HEK293T (cell line): ENCODE measurements at regions not wholly inside any gene's neighbourhood (a gene's known extent, or its start where the extent isn't known, plus 50 kb on each side); places are given as distances from the start of the nearest gene placed in this dataset.
A peak's percentile ranks its signal among the peaks of the same experiment; 100 is the strongest.
"Not testable (repeated sequence)": the region's sequence is repeated elsewhere in the genome, so short reads cannot be mapped to it uniquely, and the experiment has no call there.

Experiments used
- CTCF ChIA-PET: fragments of 350-600 bp; formaldehyde crosslinking; extraction: SDS; loops from one replicate; lab custom pipeline; 2021; ENCODE audit warnings: antibody characterized with exemption, inconsistent platforms; lab: Yijun Ruan, JAX
- POLR2A ChIA-PET: fragments of 350-600 bp; formaldehyde crosslinking; extraction: SDS; loops from one replicate; lab custom pipeline; 2020; ENCODE audit warnings: antibody characterized with exemption, inconsistent platforms; lab: Yijun Ruan, JAX
- DNase-seq: peaks from one replicate; pipeline ENCODE4 v3.0.0; 2012; ENCODE audit warnings: mixed read lengths; ENCODE audit errors: extremely low spot score
- L3MBTL2 ChIP-seq: fragments of 450-650 bp; conservative IDR thresholded peaks from 2 replicates; pipeline ENCODE4 v1.6.1; 2016; ENCODE audit warnings: mild to moderate bottlenecking

DNA sequence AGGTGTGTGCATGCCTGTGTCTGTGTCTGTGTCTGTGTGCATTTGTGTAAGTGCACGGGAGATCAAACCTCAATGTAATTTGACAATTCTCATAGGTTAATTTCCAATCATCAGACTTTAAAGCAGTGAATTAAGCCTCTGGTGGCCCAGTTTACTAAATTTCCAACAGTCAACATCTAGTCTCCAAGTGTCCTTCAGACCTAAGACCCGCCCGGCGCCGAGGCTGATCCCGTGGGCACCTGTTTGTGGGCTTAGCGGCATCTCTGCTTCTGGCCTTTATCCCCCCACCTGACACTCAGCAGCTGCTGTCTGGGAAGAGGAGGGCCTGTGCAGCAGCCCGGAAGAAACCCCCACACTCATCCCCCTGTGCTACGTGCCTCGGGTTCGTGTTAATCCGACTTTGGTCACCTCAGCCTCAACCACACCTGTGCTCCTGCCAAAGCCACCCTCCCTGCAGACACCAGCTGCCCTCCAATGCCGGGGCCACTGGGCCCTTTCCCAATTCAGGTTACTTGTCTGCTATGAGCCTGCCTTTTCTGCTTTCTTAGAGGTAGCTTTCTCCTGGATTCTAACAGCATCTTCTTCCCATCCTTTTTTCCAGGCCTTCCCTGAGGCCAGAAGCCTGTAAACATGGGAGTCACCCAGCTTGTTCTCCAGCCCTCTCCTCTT lies 154.7 kb downstream of the ATP6V0E2 start:
- POLR2A ChIA-PET, CTCF ChIA-PET: not testable (repeated sequence)

GRCh38 chr7:150029013-150029389 lies 155.2 kb downstream of the ATP6V0E2 start:
- POLR2A ChIA-PET, DNase-seq, CTCF ChIA-PET: not testable (repeated sequence)

More for the DNA sequence above, 154.7 kb downstream of the ATP6V0E2 start:
- DNase-seq: not testable (repeated sequence)

GRCh38 chr7:150031733-150032132 lies 158.0 kb downstream of the ATP6V0E2 start:
- CTCF ChIA-PET, POLR2A ChIA-PET, DNase-seq: not testable (repeated sequence)

DNA sequence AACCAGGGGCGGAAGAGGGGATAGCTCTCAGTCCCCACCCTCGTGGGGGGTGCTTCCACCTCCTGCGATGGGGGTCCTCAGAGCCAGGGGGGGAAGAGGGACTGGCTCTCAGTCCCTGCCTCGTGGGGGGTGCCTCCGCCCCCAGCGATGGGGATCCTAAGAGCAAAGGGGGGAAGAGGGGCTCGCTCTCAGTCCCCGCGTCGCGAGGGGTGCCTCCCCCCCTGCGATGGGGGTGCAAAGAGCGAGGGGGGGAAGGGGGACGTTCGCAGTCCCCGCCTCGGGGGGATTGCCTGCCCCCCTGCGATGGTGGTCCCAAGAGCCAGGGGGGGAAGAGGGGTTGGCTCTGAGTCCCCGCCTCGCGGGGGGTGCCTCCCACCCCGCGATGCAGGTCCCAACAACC lies 159.9 kb downstream of the ATP6V0E2 start:
- CTCF ChIA-PET, POLR2A ChIA-PET, DNase-seq: not testable (repeated sequence)

DNA sequence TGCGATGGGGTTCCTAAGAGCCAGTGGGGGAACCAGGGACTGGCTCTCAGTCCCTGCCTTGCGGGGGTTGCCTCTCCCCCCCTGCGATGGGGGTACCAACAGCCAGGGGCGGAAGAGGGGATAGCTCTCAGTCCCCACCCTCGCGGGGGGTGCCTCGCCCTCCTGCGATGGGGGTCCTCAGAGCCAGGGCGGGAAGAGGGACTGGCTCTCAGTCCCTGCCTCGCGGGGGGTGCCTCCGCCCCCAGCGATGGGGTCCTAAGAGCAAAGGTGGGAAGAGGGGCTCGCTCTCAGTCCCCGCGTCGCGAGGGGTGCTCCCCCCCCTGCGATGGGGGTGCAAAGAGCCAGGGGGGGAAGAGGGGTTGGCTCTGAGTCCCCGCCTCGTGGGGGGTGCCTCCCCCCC lies 162.0 kb downstream of the ATP6V0E2 start:
- DNase-seq, CTCF ChIA-PET, POLR2A ChIA-PET: not testable (repeated sequence)

DNA sequence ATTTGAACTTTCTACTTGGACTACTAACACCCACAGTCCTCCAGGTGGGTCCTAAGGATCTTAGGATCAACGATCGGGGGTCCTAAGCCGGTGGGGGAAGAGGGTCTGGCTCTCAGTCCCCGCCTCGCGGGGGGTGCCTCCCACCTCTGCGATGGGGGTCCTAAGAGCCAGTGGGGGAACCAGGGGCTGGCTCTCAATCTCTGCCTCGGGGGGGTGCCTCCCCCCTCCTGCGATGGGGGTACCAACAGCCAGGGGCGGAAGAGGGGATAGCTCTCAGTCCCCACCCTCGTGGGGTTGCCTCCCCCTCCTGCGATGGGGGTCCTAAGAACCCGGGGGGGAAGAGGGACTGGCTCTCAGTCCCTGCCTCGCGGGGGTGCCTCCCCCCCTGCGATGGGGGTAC lies 165.3 kb downstream of the ATP6V0E2 start:
- DNase-seq, CTCF ChIA-PET, POLR2A ChIA-PET: not testable (repeated sequence)

DNA sequence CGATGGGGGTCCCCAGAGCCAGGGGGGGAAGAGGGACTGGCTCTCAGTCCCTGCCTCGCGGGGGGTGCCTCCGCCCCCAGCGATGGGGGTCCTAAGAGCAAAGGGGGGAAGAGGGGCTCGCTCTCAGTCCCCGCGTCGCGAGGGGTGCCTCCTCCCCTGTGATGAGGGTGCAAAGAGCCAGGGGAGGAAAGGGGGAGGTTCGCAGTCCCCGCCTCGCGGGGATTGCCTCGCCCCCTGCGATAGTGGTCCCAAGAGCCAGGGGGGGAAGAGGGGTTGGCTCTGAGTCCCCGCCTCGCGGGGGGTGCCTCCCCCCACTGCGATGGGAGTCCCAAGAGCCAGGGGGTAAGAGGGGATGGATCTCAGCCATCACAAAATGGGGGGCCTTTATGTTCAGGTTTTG lies 168.5 kb downstream of the ATP6V0E2 start:
- POLR2A ChIA-PET, CTCF ChIA-PET, DNase-seq: not testable (repeated sequence)

DNA sequence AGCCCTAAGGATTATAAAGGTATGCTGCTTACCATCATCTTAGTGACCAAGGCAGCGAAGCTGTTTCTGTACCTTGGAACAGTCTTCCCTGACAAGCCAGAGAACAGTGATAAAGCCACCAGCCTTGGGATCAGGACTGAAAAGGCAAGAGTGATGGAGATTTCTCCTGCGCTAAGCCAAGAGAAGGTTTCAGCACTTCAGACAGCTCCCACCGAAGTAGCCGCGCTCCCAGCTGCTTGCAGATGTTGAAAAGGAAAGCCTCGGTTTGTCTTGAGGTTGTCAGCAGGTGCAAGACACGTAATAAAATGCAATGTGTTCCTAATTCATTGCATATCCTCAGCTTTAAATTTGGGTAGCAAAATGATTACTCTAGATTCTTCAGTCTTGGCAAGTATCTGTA lies 171.0 kb downstream of the ATP6V0E2 start:
- POLR2A ChIA-PET, CTCF ChIA-PET, DNase-seq: not testable (repeated sequence)

GRCh38 chr7:150045596-150045995 lies 171.8 kb downstream of the ATP6V0E2 start:
- CTCF ChIA-PET, POLR2A ChIA-PET, DNase-seq: not testable (repeated sequence)

DNA sequence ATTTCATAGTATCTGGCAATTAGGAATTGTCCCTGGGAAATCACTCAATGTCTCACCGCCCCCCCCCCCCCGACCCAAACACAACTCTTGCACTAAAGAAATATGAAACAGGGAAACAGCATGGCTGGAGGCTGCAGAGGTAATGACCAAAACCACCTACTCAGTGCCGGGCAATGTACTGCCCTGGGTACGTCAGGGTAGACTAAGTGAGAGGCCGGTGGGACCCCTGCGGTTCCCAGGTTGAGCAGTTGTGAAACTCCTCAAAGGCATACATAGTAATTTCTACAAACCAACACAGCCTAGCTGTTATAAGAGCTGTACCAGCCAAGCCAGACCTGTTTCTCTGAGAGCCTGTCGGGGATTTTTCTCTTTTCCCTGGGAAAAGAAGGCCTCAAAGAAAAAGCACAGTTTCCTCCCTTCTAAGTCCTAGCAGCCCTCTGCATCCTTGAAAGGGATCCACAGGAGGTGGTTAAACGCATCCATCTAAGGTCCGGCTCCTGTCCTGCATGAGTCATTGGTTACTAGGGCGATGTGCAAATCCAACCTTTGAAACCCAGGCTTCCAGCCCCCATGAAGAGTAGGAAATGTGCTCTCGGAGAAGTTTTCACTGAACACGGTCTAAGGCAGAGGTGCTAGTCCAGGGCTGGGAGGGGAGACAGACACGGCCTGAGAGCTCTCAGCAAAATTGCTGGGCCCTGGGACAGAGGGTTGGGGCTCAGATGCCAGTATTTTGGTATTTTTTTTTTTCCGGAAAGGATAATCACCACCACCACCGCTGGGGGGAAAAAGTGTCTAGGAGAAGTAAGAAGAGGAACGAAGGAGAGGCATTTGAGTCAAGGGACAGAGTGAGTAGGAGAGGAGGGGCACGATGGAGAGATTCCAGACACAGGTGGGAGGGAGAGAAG lies 172.8 kb downstream of the ATP6V0E2 start:
- DNase-seq, CTCF ChIA-PET, POLR2A ChIA-PET: not testable (repeated sequence)

- CTCF ChIA-PET: interaction anchor here (0.6 kb wide), 1 partner anchor 428 kb away, joined by 3 read pairs; no protein-coding TSS in a partner anchor
- DNase-seq: peak; percentile 17
- POLR2A ChIA-PET: not testable (repeated sequence)
Measured at GRCh38 chr7:150047329-150047728, 173.6 kb downstream of the ATP6V0E2 start.

DNA sequence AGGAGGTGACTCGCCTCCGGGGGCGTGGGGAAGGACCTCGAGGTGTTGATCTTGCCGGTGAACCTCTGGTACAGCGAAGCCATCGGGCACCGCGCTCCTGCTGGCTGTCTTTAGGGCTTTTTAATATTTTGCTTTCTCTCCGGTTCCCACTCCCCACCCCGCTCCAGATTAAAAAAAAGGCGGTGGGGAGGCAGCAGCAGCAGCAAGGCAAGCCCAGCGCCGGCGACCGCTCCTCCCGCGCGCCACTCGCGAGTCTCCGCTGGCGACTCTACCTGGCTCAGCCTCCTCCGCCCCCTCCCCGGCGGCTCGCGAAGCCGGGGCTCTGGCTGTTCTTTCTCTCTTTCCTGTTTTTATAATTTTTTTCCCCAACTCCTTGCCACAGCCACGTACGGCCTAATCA lies 174.0 kb downstream of the ATP6V0E2 start:
- TF ChIP-seq L3MBTL2: peak; percentile 30; the same call in 1 of the 2 replicates
- POLR2A ChIA-PET: not testable (repeated sequence)
- DNase-seq: peak; percentile 11
- CTCF ChIA-PET: interaction anchor here (0.6 kb wide), 1 partner anchor 427 kb away, joined by 3 read pairs; no protein-coding TSS in a partner anchor

DNA sequence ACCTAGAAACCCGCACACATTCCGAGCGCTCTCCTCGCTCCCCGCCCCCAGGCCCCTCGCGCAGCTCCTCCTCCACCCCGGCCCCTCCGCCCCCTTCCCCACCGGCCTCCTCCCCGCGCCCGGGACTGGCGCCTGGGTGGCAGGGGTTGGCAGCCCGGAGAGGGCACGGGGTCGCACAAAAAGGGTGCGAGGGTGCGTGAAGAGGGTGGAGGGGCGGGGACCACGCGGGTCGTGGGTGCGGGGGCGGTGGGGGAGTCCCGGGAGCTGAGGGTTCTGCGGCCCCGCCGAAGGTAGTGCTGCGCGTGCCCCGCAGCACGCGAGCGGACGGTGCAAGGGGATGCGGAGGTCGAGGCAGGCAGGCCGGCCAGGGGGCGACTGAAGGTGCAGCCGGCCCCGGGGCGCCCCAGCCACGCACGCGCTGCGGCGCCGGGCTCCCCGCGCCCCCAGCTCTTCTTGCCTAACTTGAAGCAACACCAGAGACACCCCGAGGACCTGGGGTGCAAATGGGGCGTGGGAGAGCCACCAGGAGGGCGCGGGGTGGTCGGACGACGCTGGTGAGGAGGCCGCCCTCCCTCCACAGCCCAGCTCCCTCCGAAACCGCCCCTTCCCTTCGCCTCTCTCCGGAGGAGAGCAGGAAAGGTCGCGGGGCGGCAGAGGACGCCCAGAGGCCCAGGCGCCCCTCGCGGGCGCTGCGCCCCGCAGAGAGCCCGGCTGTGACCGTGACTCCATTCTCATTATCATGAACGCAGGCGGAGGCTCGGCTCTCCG lies 174.7 kb downstream of the ATP6V0E2 start:
- POLR2A ChIA-PET, DNase-seq, CTCF ChIA-PET: not testable (repeated sequence)

- CTCF ChIA-PET, POLR2A ChIA-PET: not testable (repeated sequence)
- DNase-seq: peak; percentile 12
Measured at GRCh38 chr7:150049012-150049655, 175.4 kb downstream of the ATP6V0E2 start.

GRCh38 chr7:150053396-150053795 lies 179.6 kb downstream of the ATP6V0E2 start:
- CTCF ChIA-PET, DNase-seq, POLR2A ChIA-PET: not testable (repeated sequence)

GRCh38 chr7:150054242-150054641 lies 180.5 kb downstream of the ATP6V0E2 start:
- POLR2A ChIA-PET, CTCF ChIA-PET, DNase-seq: not testable (repeated sequence)
